Pancreas (tissue), 10 donors: ENCODE measurements at regions not wholly inside any gene's neighbourhood (a gene's known extent, or its start where the extent isn't known, plus 50 kb on each side); places are given as distances from the start of the nearest gene placed in this dataset.

Experiments used
- ATAC-seq, 4 donors: fragments of 200-7000 bp; cut with Tn5 transposase; one replicate each; pipeline versions ENCODE4 v1.8.0 to v1.9.1; 2020; ENCODE audit warnings: mild to moderate bottlenecking in 4 of 4, moderate library complexity in 4 of 4
- DNase-seq, 6 donors: peaks; one replicate each; pipeline ENCODE4 v3.0.0-alpha.2; 2020
- FAIRE-seq: peaks from 2 replicates; lab custom pipeline; 2012; peaks lifted over from hg19 to GRCh38; lab: Jason Lieb, UNC
- H3K27ac ChIP-seq, 4 donors: fragments of 200-600 bp; sonication (generic); 1 replicate in 3 of 4; 2 replicates in 1 of 4; pipeline versions ENCODE4 v1.5.0 to v1.8.0; 2020
- H3K27me3 ChIP-seq, 4 donors: fragments of 200-600 bp; one replicate each; pipeline ENCODE4 v1.8.0; 2021
- H3K36me3 ChIP-seq, 3 donors: fragments of 200-600 bp; sonication (generic) in 1 of 3; one replicate each; pipeline versions ENCODE4 v1.5.0 to v1.8.0; 2020 to 2021
- H3K4me1 ChIP-seq, 3 donors: fragments of 200-600 bp; one replicate each; pipeline ENCODE4 v1.8.0; 2021
- H3K4me3 ChIP-seq, 4 donors: fragments of 200-600 bp; sonication (generic) in 2 of 4; one replicate each; pipeline versions ENCODE4 v1.5.0 to v1.8.0; 2020 to 2021
- H3K9me3 ChIP-seq, 4 donors: fragments of 200-600 bp; one replicate each; pipeline ENCODE4 v1.8.0; 2021
- WGBS, 2 donors: extraction: QIAGEN DNeasy Blood & Tissue Kit; methylation state at CpG; one replicate each; pipeline ENCODE4 v1.1.7; 2013; 5-methylcytosine and 5-hydroxymethylcytosine counted together
- intact Hi-C, 3 donors: fragments of 100-400 bp; cut with DNase I; formaldehyde crosslinking; loops; one replicate each; pipeline versions ENCODE4 v1.11.1 to v1.14.2; 2022
- TF ChIP-seq, protein P1 (sequence below), 4 donors: fragments of 200-600 bp; sonication (generic) in 3 of 4; IDR thresholded peaks; one replicate each; pipeline versions ENCODE4 v1.5.0 to v1.8.0; 2021; ENCODE audit warnings: antibody characterized with exemption in 4 of 4
- donor health status: healthy with polysubstance abuse.
- donor health status: DM: no; HTN: no; CAD: no; lungs with moderate emphysema.
- donor health status: DM: no; HTN: no; CAD: no.
- donor health status: control.
- donor health status: control.
- donor health status: Bipolar disorder and iron deficiency.
- donor health status: DM: yes; HTN: yes; CAD: no.
- donor health status: DM: no; HTN: no; CAD: no.
- donor health status: DM: no; HTN: no; CAD: no.
- donor health status: DM: yes; HTN: yes; CAD: no.

DNA sequence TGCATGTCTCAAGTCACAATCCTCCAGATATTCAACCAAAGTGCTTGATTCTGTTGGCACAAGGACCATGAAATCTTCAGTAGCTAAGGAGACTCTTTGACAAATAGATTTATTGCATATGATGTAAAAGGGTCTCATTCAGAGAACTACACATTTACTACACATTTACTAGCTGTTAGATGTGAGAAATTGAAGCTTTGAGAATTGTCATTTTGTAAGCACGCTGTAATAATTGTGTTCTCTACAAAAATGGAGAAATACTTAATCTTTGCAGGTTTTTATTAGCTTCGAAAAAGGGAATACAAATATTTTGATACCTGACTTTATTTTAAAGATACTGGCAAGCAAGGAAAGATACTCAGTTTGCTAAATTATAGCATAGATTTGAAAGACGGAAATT, 70.2 kb upstream of the CHD2 start:
- no peak for DNase-seq
- intact Hi-C loops, result no loop called here
- Histone ChIP-seq H3K9me3 (no peaks in the 10 kb centered on the region), H3K4me1 (peaks cover 19 to 37% (median 33%) of the 10 kb centered on the region in 3 donors), H3K36me3 (no peaks in the 10 kb centered on the region), H3K27ac (peak overlapping the region in 2 of 4 donors; percentile 95 to 98), H3K4me3 (no peak overlapping the region), H3K27me3 (no peaks in the 10 kb centered on the region)
- TF ChIP-seq, protein P1, sequence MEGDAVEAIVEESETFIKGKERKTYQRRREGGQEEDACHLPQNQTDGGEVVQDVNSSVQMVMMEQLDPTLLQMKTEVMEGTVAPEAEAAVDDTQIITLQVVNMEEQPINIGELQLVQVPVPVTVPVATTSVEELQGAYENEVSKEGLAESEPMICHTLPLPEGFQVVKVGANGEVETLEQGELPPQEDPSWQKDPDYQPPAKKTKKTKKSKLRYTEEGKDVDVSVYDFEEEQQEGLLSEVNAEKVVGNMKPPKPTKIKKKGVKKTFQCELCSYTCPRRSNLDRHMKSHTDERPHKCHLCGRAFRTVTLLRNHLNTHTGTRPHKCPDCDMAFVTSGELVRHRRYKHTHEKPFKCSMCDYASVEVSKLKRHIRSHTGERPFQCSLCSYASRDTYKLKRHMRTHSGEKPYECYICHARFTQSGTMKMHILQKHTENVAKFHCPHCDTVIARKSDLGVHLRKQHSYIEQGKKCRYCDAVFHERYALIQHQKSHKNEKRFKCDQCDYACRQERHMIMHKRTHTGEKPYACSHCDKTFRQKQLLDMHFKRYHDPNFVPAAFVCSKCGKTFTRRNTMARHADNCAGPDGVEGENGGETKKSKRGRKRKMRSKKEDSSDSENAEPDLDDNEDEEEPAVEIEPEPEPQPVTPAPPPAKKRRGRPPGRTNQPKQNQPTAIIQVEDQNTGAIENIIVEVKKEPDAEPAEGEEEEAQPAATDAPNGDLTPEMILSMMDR (IDR thresholded peaks at IDR 0.05), result no peak
- no peak for ATAC-seq
- no peak for FAIRE-seq
- WGBS, 2 donors, result 73 to 76% methylated on average over 3 of the region's 3 CpGs

DNA sequence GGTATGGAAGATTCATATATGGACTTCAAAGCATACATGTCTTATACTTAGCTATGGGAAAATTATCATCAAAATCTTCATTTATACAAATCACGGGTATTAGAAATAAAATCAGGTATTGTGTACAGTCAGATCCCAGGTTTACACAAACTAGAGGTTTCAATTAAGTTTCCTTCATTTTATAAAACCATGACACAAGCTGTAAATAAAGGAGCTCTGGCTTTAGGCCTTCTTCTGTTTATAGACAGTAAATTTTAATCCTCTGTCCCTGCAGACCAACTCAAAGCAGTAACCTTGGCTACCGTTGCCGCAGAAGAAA, 68.8 kb upstream of the CHD2 start:
- no peaks in the 10 kb centered on the region for H3K27me3 ChIP-seq
- H3K4me3 ChIP-seq, result peak overlapping the region in 2 of 4 donors; percentile 17 to 27
- WGBS, 2 donors, result 4 to 5% methylated on average over 3 of the region's 3 CpGs
- intact Hi-C loops, result no loop called here
- DNase-seq (no peak), FAIRE-seq (no peak), ATAC-seq (peak in 1 of 4 donors; percentile 14)
- H3K36me3 ChIP-seq, result no peaks in the 10 kb centered on the region
- peaks cover 19 to 37% (median 33%) of the 10 kb centered on the region in 3 donors for H3K4me1 ChIP-seq
- H3K27ac ChIP-seq, result peak overlapping the region; percentile 88 to 98 (median 92)
- TF ChIP-seq, protein P1 (IDR thresholded peaks at IDR 0.05), result no peak
- no peaks in the 10 kb centered on the region for H3K9me3 ChIP-seq

DNA sequence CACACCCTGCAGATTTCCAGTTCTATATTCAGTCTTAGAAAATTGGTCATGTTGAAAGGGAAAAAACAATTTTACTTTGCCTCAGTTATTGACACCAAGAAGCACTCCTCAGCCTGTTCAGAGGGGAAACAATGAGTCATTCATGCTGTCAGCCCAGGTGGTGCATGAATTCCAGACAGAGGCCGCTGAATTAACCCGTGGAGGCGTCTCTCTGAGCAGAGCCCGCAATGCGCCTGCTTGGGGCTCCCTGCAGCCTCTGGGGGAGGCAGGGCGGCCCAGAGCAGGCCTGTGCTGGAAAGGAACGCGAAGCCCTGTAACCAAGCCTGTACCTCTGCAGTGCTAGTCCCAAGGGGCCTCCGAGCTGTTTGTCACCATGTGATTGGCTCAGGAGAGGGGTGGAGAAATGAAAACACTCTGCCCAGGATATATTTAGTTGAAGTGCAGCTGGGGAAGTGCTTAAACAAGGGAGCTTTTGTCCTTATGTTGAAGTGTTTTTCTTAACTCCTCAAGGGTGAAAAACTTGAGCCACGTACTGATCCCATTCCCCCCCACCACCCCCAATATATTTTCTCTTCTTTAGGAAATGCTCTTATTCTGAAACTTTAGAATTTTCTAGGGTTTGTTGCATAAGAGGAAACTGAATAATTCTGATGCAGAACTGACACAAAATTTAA, 68.3 kb upstream of the CHD2 start:
- no peak for FAIRE-seq
- peak overlapping the region in 2 of 4 donors; percentile 17 to 27 for H3K4me3 ChIP-seq
- WGBS, 2 donors, result 1% methylated on average over 10 of the region's 10 CpGs

DNA sequence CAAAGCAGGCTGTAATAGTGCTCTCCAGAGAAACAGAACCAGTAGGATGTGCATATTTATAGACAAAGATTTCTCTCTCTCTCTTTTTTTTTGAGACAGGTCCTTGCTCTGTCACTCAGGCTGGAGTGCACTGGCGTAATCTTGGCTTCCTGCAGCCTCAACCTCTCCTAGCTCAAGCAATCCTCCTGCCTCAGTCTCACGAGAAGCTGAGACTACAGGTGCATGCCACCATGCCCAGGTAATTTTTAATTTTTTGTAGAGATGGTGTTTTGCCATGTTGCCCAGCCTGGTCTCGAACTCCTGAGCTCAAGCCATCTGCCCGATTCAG, 67.1 kb upstream of the CHD2 start:
- no peak for ATAC-seq
- Histone ChIP-seq H3K36me3 (no peaks in the 10 kb centered on the region), H3K4me1 (peaks cover 19 to 37% (median 33%) of the 10 kb centered on the region in 3 donors), H3K27ac (peak overlapping the region; percentile 88 to 98 (median 92)), H3K27me3 (no peaks in the 10 kb centered on the region), H3K9me3 (no peaks in the 10 kb centered on the region), H3K4me3 (no peak overlapping the region)
- intact Hi-C loops, result no loop called here
- WGBS, 2 donors, result 84 to 90% methylated on average over 4 of the region's 4 CpGs
- TF ChIP-seq, protein P1 (IDR thresholded peaks at IDR 0.05), result no peak
- no peak for FAIRE-seq
- no peak for DNase-seq

More for the DNA sequence above, 68.3 kb upstream of the CHD2 start:
- no peaks in the 10 kb centered on the region for H3K9me3 ChIP-seq
- DNase-seq, result peak; percentile 86 to 95 (median 90)
- H3K27ac ChIP-seq, result peak overlapping the region; percentile 88 to 98 (median 92)
- no peaks in the 10 kb centered on the region for H3K36me3 ChIP-seq
- TF ChIP-seq, protein P1 (IDR thresholded peaks at IDR 0.05), result no peak
- ATAC-seq, result peak; percentile 91 to 96 (median 93)
- H3K27me3 ChIP-seq, result no peaks in the 10 kb centered on the region
- intact Hi-C loops, result no loop called here
- H3K4me1 ChIP-seq, result peaks cover 19 to 37% (median 33%) of the 10 kb centered on the region in 3 donors
